IPS-18a (cell line): ENCODE measurements at regions not wholly inside any gene's neighbourhood (a gene's known extent, or its start where the extent isn't known, plus 50 kb on each side); places are given as distances from the start of the nearest gene placed in this dataset.
"Not testable (repeated sequence)": the region's sequence is repeated elsewhere in the genome, so short reads cannot be mapped to it uniquely, and the experiment has no call there.

Experiments
- H3K27ac ChIP-seq: one replicate; pipeline ENCODE4 v1.5.1; 2013; ENCODE audit warnings: low read length
- H3K27me3 ChIP-seq: one replicate; pipeline ENCODE4 v1.6.1; 2013; ENCODE audit warnings: mild to moderate bottlenecking, low read length; ENCODE audit not compliant: control insufficient read depth, insufficient read depth
- H3K36me3 ChIP-seq: one replicate; pipeline ENCODE4 v1.6.1; 2013; ENCODE audit warnings: low read depth, low read length; ENCODE audit not compliant: control insufficient read depth
- H3K4me1 ChIP-seq: one replicate; pipeline ENCODE4 v1.6.1; 2013; ENCODE audit warnings: low read depth, low read length; ENCODE audit not compliant: control insufficient read depth
- H3K4me3 ChIP-seq: one replicate; pipeline ENCODE4 v1.5.1; 2013; ENCODE audit warnings: low read length
- H3K9ac ChIP-seq: one replicate; pipeline ENCODE4 v1.6.1; 2013; ENCODE audit warnings: mild to moderate bottlenecking, low read length, moderate library complexity
- H3K9me3 ChIP-seq: one replicate; pipeline ENCODE4 v1.6.1; 2013; ENCODE audit warnings: low read depth, low read length; ENCODE audit not compliant: control insufficient read depth

- no peak overlapping the region for H3K4me3 ChIP-seq
Measured at GRCh38 chr4:188714501-188714900, 575.3 kb downstream of the TRIML1 start.

GRCh38 chr4:188714907-188715306, 575.7 kb downstream of the TRIML1 start:
- H3K4me1 ChIP-seq: no peaks in the 10 kb centered on the region
- H3K4me3 ChIP-seq: no peak overlapping the region
- no peaks in the 10 kb centered on the region for H3K36me3 ChIP-seq
- H3K9ac ChIP-seq: no peak overlapping the region
- H3K9me3 ChIP-seq: no peaks in the 10 kb centered on the region
- H3K27me3 ChIP-seq: no peaks in the 10 kb centered on the region
- no peak overlapping the region for H3K27ac ChIP-seq

More at GRCh38 chr4:188714501-188714900, 575.3 kb downstream of the TRIML1 start:
- no peaks in the 10 kb centered on the region for H3K36me3 ChIP-seq
- H3K27me3 ChIP-seq: no peaks in the 10 kb centered on the region
- no peak overlapping the region for H3K9ac ChIP-seq
- no peaks in the 10 kb centered on the region for H3K4me1 ChIP-seq
- H3K9me3 ChIP-seq: no peaks in the 10 kb centered on the region
- H3K27ac ChIP-seq: no peak overlapping the region

- H3K27me3 ChIP-seq: no peaks in the 10 kb centered on the region
- H3K36me3 ChIP-seq: no peaks in the 10 kb centered on the region
- no peak overlapping the region for H3K9ac ChIP-seq
- no peak overlapping the region for H3K27ac ChIP-seq
- peaks cover 4% of the 10 kb centered on the region for H3K9me3 ChIP-seq
- H3K4me1 ChIP-seq: no peaks in the 10 kb centered on the region
- no peak overlapping the region for H3K4me3 ChIP-seq
Measured at GRCh38 chr4:188717661-188718060, 578.4 kb downstream of the TRIML1 start.

- Histone ChIP-seq H3K9me3 (peaks cover 4% of the 10 kb centered on the region), H3K27me3 (no peaks in the 10 kb centered on the region), H3K9ac (no peak overlapping the region), H3K27ac (no peak overlapping the region), H3K4me1 (no peaks in the 10 kb centered on the region), H3K36me3 (no peaks in the 10 kb centered on the region), H3K4me3 (no peak overlapping the region)
Measured at GRCh38 chr4:188719794-188720193, 580.6 kb downstream of the TRIML1 start.

GRCh38 chr4:188722911-188723310, 583.7 kb downstream of the TRIML1 start:
- Histone ChIP-seq H3K9ac (no peak overlapping the region), H3K4me1 (peaks cover 3% of the 10 kb centered on the region), H3K27me3 (no peaks in the 10 kb centered on the region), H3K4me3 (no peak overlapping the region), H3K27ac (no peak overlapping the region), H3K9me3 (peaks cover 4% of the 10 kb centered on the region), H3K36me3 (no peaks in the 10 kb centered on the region)

GRCh38 chr4:188727746-188728145, 588.5 kb downstream of the TRIML1 start:
- Histone ChIP-seq H3K9ac (no peak overlapping the region), H3K36me3 (no peaks in the 10 kb centered on the region), H3K9me3 (no peaks in the 10 kb centered on the region), H3K4me1 (peaks cover 3% of the 10 kb centered on the region), H3K4me3 (no peak overlapping the region), H3K27me3 (no peaks in the 10 kb centered on the region), H3K27ac (no peak overlapping the region)

GRCh38 chr4:188728359-188728758, 589.1 kb downstream of the TRIML1 start:
- Histone ChIP-seq H3K36me3 (no peaks in the 10 kb centered on the region), H3K27me3 (no peaks in the 10 kb centered on the region), H3K9me3 (no peaks in the 10 kb centered on the region), H3K4me3 (no peak overlapping the region), H3K27ac (no peak overlapping the region), H3K4me1 (peaks cover 3% of the 10 kb centered on the region), H3K9ac (no peak overlapping the region)

- Histone ChIP-seq H3K36me3 (no peaks in the 10 kb centered on the region), H3K27me3 (no peaks in the 10 kb centered on the region), H3K4me3 (no peak overlapping the region), H3K4me1 (no peaks in the 10 kb centered on the region), H3K9me3 (no peaks in the 10 kb centered on the region), H3K27ac (no peak overlapping the region), H3K9ac (no peak overlapping the region)
Measured at GRCh38 chr4:188732131-188732530, 592.9 kb downstream of the TRIML1 start.

- no peaks in the 10 kb centered on the region for H3K9me3 ChIP-seq
- H3K9ac ChIP-seq: no peak overlapping the region
- H3K36me3 ChIP-seq: no peaks in the 10 kb centered on the region
- no peak overlapping the region for H3K4me3 ChIP-seq
- no peaks in the 10 kb centered on the region for H3K4me1 ChIP-seq
- H3K27ac ChIP-seq: no peak overlapping the region
- H3K27me3 ChIP-seq: no peaks in the 10 kb centered on the region
Measured at GRCh38 chr4:188735082-188735481, 595.8 kb downstream of the TRIML1 start.

GRCh38 chr4:188737251-188738002, 598.2 kb downstream of the TRIML1 start:
- no peak overlapping the region for H3K9ac ChIP-seq
- H3K4me1 ChIP-seq: no peaks in the 10 kb centered on the region
- H3K36me3 ChIP-seq: no peaks in the 10 kb centered on the region
- H3K4me3 ChIP-seq: no peak overlapping the region
- H3K27ac ChIP-seq: no peak overlapping the region
- H3K9me3 ChIP-seq: no peaks in the 10 kb centered on the region
- H3K27me3 ChIP-seq: no peaks in the 10 kb centered on the region

- not testable (repeated sequence) for H3K27me3 ChIP-seq, H3K36me3 ChIP-seq, H3K4me1 ChIP-seq, H3K9me3 ChIP-seq, H3K9ac ChIP-seq, H3K27ac ChIP-seq
- H3K4me3 ChIP-seq: peak overlapping the region; percentile 52
Measured at GRCh38 chr4:188738290-188738689, 599.0 kb downstream of the TRIML1 start.

GRCh38 chr4:188740172-188740571, 600.9 kb downstream of the TRIML1 start:
- not testable (repeated sequence) for H3K4me1 ChIP-seq, H3K9ac ChIP-seq

More at GRCh38 chr4:188740172-188740571, 600.9 kb downstream of the TRIML1 start:
- not testable (repeated sequence) for H3K9me3 ChIP-seq, H3K36me3 ChIP-seq, H3K27ac ChIP-seq, H3K4me3 ChIP-seq, H3K27me3 ChIP-seq
